ENCODE measurements at regions not wholly inside any gene's neighbourhood (a gene's known extent, or its start where the extent isn't known, plus 50 kb on each side); places are given as distances from the start of the nearest gene placed in this dataset.

DNA sequence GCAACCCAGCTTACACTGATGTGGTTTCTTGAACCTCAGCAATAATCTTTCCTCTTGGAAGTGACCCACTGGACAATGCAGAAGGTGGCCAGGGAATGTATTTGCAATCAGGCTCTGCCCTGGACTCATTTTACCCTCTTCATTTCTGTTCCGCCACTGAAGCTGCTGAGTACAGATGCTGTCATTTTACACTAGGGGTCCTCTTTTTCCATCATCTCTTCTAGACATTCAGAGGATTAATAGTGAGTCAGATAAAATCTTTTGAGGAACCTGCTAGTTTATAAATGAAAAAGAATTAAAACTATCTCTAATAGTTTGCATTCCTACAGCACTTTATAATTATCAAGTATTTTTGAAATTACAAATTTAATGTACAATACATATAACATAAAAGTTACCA lies 87.9 kb upstream of the PNPT1 start:
- Histone ChIP-seq H3K4me1 (no peaks in the 10 kb centered on the region), H3K27ac (no peak overlapping the region), H3K9me3 (no peaks in the 10 kb centered on the region), H3K27me3 (no peaks in the 10 kb centered on the region), H3K36me3 (no peaks in the 10 kb centered on the region), H3K4me3 (no peak overlapping the region)
- 87 to 100% (median 94%) methylated on average over 1 of the region's 1 CpG for WGBS, 5 donors
- intact Hi-C loops (cut with DNase I; ENCODE audit: low total_unique reads), result no loop called here
- no peak for DNase-seq
- TF ChIP-seq POLR2AphosphoS5 (IDR thresholded peaks at IDR 0.05) (no peak), EP300 (IDR thresholded peaks at IDR 0.05) (no peak), POLR2A (IDR thresholded peaks at IDR 0.05) (no peak)
- TF ChIP-seq, protein P1, sequence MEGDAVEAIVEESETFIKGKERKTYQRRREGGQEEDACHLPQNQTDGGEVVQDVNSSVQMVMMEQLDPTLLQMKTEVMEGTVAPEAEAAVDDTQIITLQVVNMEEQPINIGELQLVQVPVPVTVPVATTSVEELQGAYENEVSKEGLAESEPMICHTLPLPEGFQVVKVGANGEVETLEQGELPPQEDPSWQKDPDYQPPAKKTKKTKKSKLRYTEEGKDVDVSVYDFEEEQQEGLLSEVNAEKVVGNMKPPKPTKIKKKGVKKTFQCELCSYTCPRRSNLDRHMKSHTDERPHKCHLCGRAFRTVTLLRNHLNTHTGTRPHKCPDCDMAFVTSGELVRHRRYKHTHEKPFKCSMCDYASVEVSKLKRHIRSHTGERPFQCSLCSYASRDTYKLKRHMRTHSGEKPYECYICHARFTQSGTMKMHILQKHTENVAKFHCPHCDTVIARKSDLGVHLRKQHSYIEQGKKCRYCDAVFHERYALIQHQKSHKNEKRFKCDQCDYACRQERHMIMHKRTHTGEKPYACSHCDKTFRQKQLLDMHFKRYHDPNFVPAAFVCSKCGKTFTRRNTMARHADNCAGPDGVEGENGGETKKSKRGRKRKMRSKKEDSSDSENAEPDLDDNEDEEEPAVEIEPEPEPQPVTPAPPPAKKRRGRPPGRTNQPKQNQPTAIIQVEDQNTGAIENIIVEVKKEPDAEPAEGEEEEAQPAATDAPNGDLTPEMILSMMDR (IDR thresholded peaks at IDR 0.05), result no peak

- WGBS, 5 donors, result 82 to 89% (median 88%) methylated on average over 1 of the region's 1 CpG
- Histone ChIP-seq H3K4me1 (no peaks in the 10 kb centered on the region), H3K9me3 (no peaks in the 10 kb centered on the region), H3K27me3 (no peaks in the 10 kb centered on the region), H3K4me3 (no peak overlapping the region), H3K27ac (no peak overlapping the region), H3K36me3 (no peaks in the 10 kb centered on the region)
- TF ChIP-seq, protein P1 (IDR thresholded peaks at IDR 0.05), result no peak
- TF ChIP-seq EP300 (IDR thresholded peaks at IDR 0.05) (no peak), POLR2A (IDR thresholded peaks at IDR 0.05) (no peak), POLR2AphosphoS5 (IDR thresholded peaks at IDR 0.05) (no peak)
- no peak for DNase-seq
- intact Hi-C loops (cut with DNase I; ENCODE audit: low total_unique reads), result no loop called here
These were observed 87.1 kb upstream of the PNPT1 start for GRCh38 chr2:55780697-55781096.

DNA sequence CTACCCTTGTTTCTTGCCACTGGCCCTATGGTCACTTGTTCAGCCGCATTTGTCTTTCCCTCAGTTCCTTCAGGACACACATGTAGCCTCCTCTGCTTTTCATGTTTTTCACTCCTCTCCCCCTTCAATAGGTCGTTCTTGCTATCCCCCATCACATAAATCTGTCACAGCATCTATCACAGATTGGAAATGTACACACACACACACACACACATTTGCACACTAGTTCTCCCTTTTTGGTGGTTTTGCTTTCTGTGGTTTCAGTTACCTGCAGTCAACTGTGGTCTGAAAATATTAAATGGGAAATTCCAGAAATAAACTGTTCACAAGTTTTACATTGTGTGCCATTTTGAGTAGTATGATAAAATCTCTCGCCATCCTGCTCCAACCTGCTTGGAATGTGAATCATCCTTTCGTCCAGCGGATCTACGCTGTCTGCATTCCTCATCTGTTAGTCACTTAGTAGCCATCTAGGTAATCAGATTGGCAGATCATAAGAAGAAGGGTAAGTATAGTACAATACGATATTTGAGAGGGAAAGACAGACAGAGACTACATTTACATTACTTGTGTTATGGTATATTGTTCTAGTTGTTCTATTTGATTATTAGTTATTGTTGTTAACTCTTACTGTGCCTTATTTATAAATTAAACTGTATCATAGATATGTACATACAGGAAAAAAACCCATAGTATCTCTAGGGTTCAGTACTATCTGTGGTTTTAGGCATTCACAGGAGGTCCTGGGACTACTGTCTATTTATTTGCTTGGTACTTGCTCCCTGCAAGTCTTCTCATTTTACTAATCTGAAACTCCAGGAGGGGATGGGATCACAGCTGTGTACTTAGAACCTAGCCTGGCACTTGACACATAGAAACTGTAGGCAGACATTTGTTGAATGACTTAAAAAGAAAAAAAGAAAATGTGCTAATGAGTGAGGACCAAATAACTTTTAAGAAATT lies 86.1 kb upstream of the PNPT1 start:
- Histone ChIP-seq H3K4me3 (no peak overlapping the region), H3K36me3 (no peaks in the 10 kb centered on the region), H3K4me1 (no peaks in the 10 kb centered on the region), H3K9me3 (no peaks in the 10 kb centered on the region), H3K27me3 (no peaks in the 10 kb centered on the region), H3K27ac (no peak overlapping the region)
- intact Hi-C loops (cut with DNase I; ENCODE audit: low total_unique reads), result no loop called here
- DNase-seq, result no peak
- whole genome bisulfite sequencing, 5 donors, result 69 to 82% (median 77%) methylated on average over 7 of the region's 7 CpGs
- no peak for TF ChIP-seq POLR2A (IDR thresholded peaks at IDR 0.05)
- TF ChIP-seq POLR2AphosphoS5 (IDR thresholded peaks at IDR 0.05), result no peak
- no peak for TF ChIP-seq EP300 (IDR thresholded peaks at IDR 0.05)
- TF ChIP-seq, protein P1 (IDR thresholded peaks at IDR 0.05), result no peak

- Histone ChIP-seq H3K9me3 (no peaks in the 10 kb centered on the region), H3K36me3 (no peaks in the 10 kb centered on the region), H3K27ac (no peak overlapping the region), H3K4me3 (no peak overlapping the region), H3K4me1 (peaks cover 0 to 6% (median 0%) of the 10 kb centered on the region in 4 donors), H3K27me3 (no peaks in the 10 kb centered on the region)
- intact Hi-C loops (cut with DNase I; ENCODE audit: low total_unique reads), result no loop called here
- TF ChIP-seq, protein P1 (IDR thresholded peaks at IDR 0.05), result no peak
- TF ChIP-seq POLR2AphosphoS5 (IDR thresholded peaks at IDR 0.05) (no peak), EP300 (IDR thresholded peaks at IDR 0.05) (no peak), POLR2A (IDR thresholded peaks at IDR 0.05) (no peak)
- WGBS, 5 donors, result 80 to 96% (median 95%) methylated on average over 3 of the region's 3 CpGs
- DNase-seq, result no peak
These were observed 83.3 kb upstream of the PNPT1 start for GRCh38 chr2:55776966-55777365.
